GM12872 (cell line): ENCODE measurements at regions not wholly inside any gene's neighbourhood (a gene's known extent, or its start where the extent isn't known, plus 50 kb on each side); places are given as distances from the start of the nearest gene placed in this dataset.

Experiments used
- TF ChIP-seq, protein P1 (sequence below): IDR thresholded peaks from 3 replicates; pipeline ENCODE4 v1.5.1; 2011; ENCODE audit warnings: low read depth, mild to moderate bottlenecking, low read length, moderate library complexity; ENCODE audit not compliant: insufficient read depth

DNA sequence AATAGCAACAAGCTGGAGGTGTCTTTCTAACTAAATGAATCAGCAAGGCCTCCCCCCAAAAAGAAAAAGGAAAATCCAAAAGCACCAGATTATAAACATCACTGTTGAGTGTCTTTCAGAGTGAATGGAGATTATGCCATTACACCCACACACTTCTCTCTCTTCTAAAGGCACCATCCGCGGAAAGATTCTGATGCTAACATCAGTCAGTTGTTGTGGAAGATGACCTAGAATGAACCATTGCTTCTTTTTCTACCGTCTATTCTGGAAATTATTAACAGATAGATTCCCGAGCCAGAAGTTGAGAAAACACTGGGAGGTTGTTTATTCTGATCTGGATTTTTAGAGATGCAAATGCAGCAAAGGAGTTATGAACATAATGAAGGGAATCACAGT is 60.9 kb upstream of the FAM20A start:
- TF ChIP-seq, protein P1, sequence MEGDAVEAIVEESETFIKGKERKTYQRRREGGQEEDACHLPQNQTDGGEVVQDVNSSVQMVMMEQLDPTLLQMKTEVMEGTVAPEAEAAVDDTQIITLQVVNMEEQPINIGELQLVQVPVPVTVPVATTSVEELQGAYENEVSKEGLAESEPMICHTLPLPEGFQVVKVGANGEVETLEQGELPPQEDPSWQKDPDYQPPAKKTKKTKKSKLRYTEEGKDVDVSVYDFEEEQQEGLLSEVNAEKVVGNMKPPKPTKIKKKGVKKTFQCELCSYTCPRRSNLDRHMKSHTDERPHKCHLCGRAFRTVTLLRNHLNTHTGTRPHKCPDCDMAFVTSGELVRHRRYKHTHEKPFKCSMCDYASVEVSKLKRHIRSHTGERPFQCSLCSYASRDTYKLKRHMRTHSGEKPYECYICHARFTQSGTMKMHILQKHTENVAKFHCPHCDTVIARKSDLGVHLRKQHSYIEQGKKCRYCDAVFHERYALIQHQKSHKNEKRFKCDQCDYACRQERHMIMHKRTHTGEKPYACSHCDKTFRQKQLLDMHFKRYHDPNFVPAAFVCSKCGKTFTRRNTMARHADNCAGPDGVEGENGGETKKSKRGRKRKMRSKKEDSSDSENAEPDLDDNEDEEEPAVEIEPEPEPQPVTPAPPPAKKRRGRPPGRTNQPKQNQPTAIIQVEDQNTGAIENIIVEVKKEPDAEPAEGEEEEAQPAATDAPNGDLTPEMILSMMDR = no peak

DNA sequence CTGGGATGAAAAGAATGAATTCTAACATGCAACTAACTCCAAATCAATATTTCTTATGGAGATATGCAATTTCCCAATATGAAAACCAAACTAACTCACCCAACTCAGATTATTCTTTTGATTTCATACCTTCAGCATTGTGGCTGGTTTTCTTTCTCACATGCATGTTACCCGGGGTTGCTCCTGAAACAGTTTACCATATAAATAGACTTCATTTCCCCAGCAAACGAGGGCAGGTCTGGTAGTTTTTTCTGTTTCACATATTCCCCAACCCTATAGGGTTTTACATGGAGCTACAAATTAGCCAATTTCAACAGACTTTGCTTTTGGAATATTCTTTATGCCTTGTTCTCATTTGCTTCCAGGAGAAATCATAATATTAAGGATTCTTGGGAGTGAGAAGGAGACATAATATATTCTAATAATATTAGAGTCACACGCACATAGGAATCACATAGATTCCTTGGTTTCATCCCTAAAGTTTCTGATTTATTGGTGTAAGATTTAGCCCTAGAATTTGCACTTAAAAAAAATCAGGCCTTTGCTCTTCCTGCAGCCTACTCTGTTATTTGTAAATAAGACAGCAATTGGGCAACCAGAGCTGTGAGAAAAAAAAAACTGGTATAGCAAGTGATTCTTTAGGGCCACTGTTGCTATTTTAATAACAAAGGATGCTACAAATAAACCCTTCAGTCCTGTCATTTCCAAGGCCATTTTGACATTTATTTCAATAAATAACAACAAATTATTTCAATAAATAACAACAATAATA is 60.3 kb upstream of the FAM20A start:
- TF ChIP-seq, protein P1 = no peak

DNA sequence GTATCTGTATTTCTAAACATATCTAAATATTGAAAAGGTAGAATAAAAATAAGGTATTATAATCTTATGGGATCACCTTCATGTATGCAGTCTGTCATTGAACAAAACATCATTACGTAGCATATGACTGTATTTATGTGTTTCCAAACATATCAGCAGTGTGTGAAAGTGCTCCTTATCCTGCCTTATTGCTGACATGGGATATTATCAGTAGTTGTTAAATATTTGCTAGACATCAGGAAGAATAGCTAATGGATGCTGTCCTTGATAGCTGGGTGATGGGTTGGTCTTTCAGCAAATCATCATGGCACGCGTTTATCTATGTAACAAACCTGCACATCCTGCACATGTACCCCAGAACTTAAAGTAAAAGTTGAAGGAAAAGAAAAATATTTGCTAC is 59.1 kb upstream of the FAM20A start:
- TF ChIP-seq, protein P1 = no peak

DNA sequence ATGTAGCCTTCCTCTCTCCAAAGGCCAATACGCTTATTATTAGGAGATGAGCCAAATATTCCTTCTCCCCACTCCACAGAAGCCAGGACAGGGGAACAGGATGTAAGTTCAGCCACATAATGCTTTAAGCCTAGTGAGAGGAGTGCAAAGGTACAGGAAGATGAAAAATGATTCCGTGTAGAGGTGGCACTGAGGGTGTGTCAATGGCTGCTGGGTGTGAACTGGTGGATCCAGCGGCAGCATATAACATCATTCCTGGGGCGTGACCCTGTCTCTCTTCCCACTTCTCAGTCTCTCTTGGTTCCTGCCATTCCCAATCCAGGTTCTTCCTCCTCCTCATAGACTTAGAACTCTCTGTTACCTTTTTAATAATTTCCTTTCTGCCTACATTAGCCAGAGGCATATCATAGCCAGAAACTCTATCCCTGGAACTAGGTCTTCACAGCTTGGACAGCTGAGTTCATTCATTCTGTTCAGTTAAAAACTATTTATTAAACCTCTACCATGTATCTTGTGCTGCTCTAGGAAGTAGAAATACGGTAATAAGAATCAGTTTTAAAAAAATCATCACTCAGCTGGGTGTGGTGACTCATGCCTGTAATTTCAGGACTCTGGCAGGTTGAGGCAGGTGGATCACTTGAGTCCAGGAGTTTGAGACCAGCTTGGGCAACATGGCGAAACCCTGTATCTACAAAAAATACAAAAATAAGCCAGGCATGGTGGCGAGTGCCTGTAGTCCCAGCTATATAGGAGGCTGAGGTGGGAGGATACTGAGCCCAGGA is 58.0 kb upstream of the FAM20A start:
- TF ChIP-seq, protein P1 = no peak

DNA sequence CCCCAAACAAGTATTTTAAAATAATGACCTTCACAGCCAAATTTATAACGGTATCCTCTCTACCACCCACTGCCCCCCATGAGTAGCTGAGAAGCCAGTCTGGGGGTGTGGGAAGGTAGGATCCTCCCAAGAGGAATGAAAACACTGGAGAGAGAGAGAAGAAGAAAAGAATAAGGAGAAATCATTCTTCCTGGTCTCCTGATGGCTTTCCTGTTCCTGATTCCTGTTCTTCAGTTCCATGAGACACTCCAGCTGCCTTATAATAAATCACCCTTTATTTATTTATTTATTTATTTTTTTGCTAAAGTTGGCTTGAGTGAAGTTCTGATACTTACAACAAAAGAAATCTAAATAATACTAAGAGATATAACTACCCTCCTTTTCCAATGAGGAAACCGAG is 56.4 kb upstream of the FAM20A start:
- TF ChIP-seq, protein P1 = no peak

DNA sequence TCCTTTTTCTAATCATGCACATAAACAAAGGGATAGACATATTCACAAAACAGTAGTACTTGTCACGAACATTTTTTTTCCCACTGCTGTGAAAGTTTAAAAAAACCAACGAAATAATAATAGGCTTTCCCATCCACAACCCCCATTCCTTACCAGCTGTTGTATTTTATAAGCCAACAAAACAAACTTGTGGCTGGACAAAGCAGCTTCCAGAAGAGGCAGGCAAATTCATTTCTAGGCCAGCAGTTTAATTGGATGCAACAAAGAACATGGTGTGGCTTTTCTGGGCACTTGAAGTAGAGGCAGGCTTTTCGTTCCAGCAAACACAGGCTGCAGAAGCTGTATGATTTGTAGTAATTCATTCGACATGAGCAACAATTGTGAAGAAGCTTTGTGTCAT is 56.0 kb upstream of the FAM20A start:
- TF ChIP-seq, protein P1 = no peak

DNA sequence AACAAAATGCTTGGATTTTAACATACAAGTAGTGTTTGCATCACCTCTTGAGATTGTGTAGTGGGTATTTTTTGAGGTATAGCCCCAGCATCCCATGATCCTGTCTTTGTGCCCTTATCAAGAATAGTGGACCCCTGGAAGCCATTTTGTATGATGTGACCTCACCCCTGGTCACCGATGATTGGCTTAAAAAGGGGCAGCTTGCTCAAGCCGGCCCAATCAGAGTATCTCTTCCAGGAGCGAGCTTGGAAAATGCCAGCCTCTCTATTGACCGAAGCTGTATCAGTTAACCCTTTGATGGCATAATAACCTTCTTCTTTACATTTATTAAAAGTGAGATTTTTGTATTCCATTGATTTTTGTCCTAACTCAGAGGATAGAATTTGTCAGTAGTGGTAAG is 55.5 kb upstream of the FAM20A start:
- TF ChIP-seq, protein P1 = no peak
